Neural crest cell (in vitro differentiated cells): ENCODE measurements at regions not wholly inside any gene's neighbourhood (a gene's known extent, or its start where the extent isn't known, plus 50 kb on each side); places are given as distances from the start of the nearest gene placed in this dataset.

Experiments
- DNase-seq: peaks from one replicate; pipeline ENCODE4 v3.0.0; 2021; ENCODE audit warnings: low read depth, mixed read lengths, low spot score
- H3K27ac Mint-ChIP-seq: one replicate; pipeline ENCODE4 v1.8.0; 2021; ENCODE audit warnings: mild to moderate bottlenecking, mixed read lengths; ENCODE audit not compliant: unreplicated experiment
- H3K27me3 Mint-ChIP-seq: 2 replicates; pipeline ENCODE4 v1.8.0; 2021; ENCODE audit warnings: low read depth, mild to moderate bottlenecking, mixed read lengths
- H3K36me3 Mint-ChIP-seq: 2 replicates; pipeline ENCODE4 v1.8.0; 2021; ENCODE audit warnings: low read depth, mild to moderate bottlenecking, mixed read lengths
- H3K4me1 Mint-ChIP-seq: 2 replicates; pipeline ENCODE4 v1.8.0; 2021; ENCODE audit warnings: mixed read lengths
- H3K4me3 Mint-ChIP-seq: one replicate; pipeline ENCODE4 v1.8.0; 2021; ENCODE audit warnings: mild to moderate bottlenecking, mixed read lengths
- H3K9me3 Mint-ChIP-seq: 2 replicates; pipeline ENCODE4 v1.8.0; 2021; ENCODE audit warnings: mixed read lengths
- CTCF ChIP-seq: fragments of 200-600 bp; sonication (generic); conservative IDR thresholded peaks from 2 replicates; pipeline ENCODE4 v1.5.0; 2021; ENCODE audit warnings: antibody characterized with exemption, mild to moderate bottlenecking

- Mint-ChIP-seq H3K4me3 (no peak overlapping the region), H3K4me1 (no peaks in the 10 kb centered on the region), H3K27ac (no peak overlapping the region), H3K36me3 (peaks cover 4% of the 10 kb centered on the region), H3K27me3 (no peaks in the 10 kb centered on the region), H3K9me3 (peaks cover 17% of the 10 kb centered on the region)
- no peak for TF ChIP-seq CTCF
- DNase-seq: no peak
These were observed 1430.8 kb downstream of the REEP3 start for GRCh38 chr10:64952042-64952441.

GRCh38 chr10:64956441-64956840 lies 1435.2 kb downstream of the REEP3 start:
- Mint-ChIP-seq H3K4me3 (no peak overlapping the region), H3K27ac (no peak overlapping the region), H3K4me1 (no peaks in the 10 kb centered on the region), H3K27me3 (no peaks in the 10 kb centered on the region), H3K9me3 (peaks cover 12% of the 10 kb centered on the region), H3K36me3 (no peaks in the 10 kb centered on the region)
- TF ChIP-seq CTCF: no peak
- no peak for DNase-seq

GRCh38 chr10:64959116-64959515 lies 1437.9 kb downstream of the REEP3 start:
- DNase-seq: no peak
- Mint-ChIP-seq H3K4me1 (no peaks in the 10 kb centered on the region), H3K27ac (no peak overlapping the region), H3K36me3 (no peaks in the 10 kb centered on the region), H3K27me3 (no peaks in the 10 kb centered on the region), H3K9me3 (peaks cover 3% of the 10 kb centered on the region), H3K4me3 (no peak overlapping the region)
- TF ChIP-seq CTCF: no peak

GRCh38 chr10:64959883-64960282 lies 1438.7 kb downstream of the REEP3 start:
- Mint-ChIP-seq H3K36me3 (no peaks in the 10 kb centered on the region), H3K27ac (no peak overlapping the region), H3K27me3 (no peaks in the 10 kb centered on the region), H3K4me3 (no peak overlapping the region), H3K9me3 (no peaks in the 10 kb centered on the region), H3K4me1 (no peaks in the 10 kb centered on the region)
- DNase-seq: no peak
- no peak for TF ChIP-seq CTCF

- Mint-ChIP-seq H3K9me3 (no peaks in the 10 kb centered on the region), H3K36me3 (no peaks in the 10 kb centered on the region), H3K27ac (no peak overlapping the region), H3K4me3 (no peak overlapping the region), H3K4me1 (no peaks in the 10 kb centered on the region), H3K27me3 (no peaks in the 10 kb centered on the region)
- TF ChIP-seq CTCF: no peak
- DNase-seq: no peak
These were observed 1452.2 kb downstream of the REEP3 start for GRCh38 chr10:64973391-64973790.

- Mint-ChIP-seq H3K4me1 (no peaks in the 10 kb centered on the region), H3K27me3 (no peaks in the 10 kb centered on the region), H3K9me3 (no peaks in the 10 kb centered on the region), H3K36me3 (no peaks in the 10 kb centered on the region), H3K4me3 (no peak overlapping the region), H3K27ac (no peak overlapping the region)
- TF ChIP-seq CTCF: no peak
- no peak for DNase-seq
These were observed 1454.9 kb downstream of the REEP3 start for GRCh38 chr10:64976150-64976549.
